ENCODE measurements at regions not wholly inside any gene's neighbourhood (a gene's known extent, or its start where the extent isn't known, plus 50 kb on each side); places are given as distances from the start of the nearest gene placed in this dataset.
"Not testable (repeated sequence)": the region's sequence is repeated elsewhere in the genome, so short reads cannot be mapped to it uniquely, and the experiment has no call there.

- DNase-seq: no peak
Measured at GRCh38 chr6:11885159-11885558, 106.6 kb upstream of the ADTRP start.

GRCh38 chr6:11883471-11883870 is 104.9 kb upstream of the ADTRP start:
- DNase-seq: not testable (repeated sequence)

GRCh38 chr6:11880156-11880555 is 101.6 kb upstream of the ADTRP start:
- DNase-seq: not testable (repeated sequence)

- DNase-seq: no peak
Measured at GRCh38 chr6:11878735-11879134, 100.1 kb upstream of the ADTRP start.

- DNase-seq: no peak
Measured at GRCh38 chr6:11878029-11878428, 99.4 kb upstream of the ADTRP start.

GRCh38 chr6:11876934-11877433 is 98.4 kb upstream of the ADTRP start:
- DNase-seq: no peak

GRCh38 chr6:11875325-11876109 is 96.9 kb upstream of the ADTRP start:
- no peak for DNase-seq

GRCh38 chr6:11869672-11870340 is 91.2 kb upstream of the ADTRP start:
- no peak for DNase-seq

- no peak for DNase-seq
Measured at GRCh38 chr6:11868392-11868791, 89.8 kb upstream of the ADTRP start.

GRCh38 chr6:11865680-11866300 is 87.2 kb upstream of the ADTRP start:
- DNase-seq: no peak

- no peak for DNase-seq
Measured at GRCh38 chr6:11858439-11858838, 79.8 kb upstream of the ADTRP start.

- DNase-seq: no peak
Measured at GRCh38 chr6:11855743-11856142, 77.1 kb upstream of the ADTRP start.

GRCh38 chr6:11854408-11855165 is 76.0 kb upstream of the ADTRP start:
- DNase-seq: peak; percentile 23

- DNase-seq: peak; percentile 47
Measured at GRCh38 chr6:11853678-11854407, 75.2 kb upstream of the ADTRP start.

- DNase-seq: no peak
Measured at GRCh38 chr6:11852061-11852651, 73.6 kb upstream of the ADTRP start.

- no peak for DNase-seq
Measured at GRCh38 chr6:11851387-11851786, 72.8 kb upstream of the ADTRP start.

GRCh38 chr6:11848852-11849731 is 70.5 kb upstream of the ADTRP start:
- no peak for DNase-seq

GRCh38 chr6:11848346-11848651 is 69.7 kb upstream of the ADTRP start:
- no peak for DNase-seq

- no peak for DNase-seq
Measured at GRCh38 chr6:11847515-11848345, 69.1 kb upstream of the ADTRP start.

- DNase-seq: not testable (repeated sequence)
Measured at GRCh38 chr6:11847068-11847467, 68.5 kb upstream of the ADTRP start.

Data from hematopoietic multipotent progenitor cell treated with erythropoietin and hydrocortisone succinate and interleukin-3 and kit ligand, for 4 days (in vitro differentiated cells).